SK-N-SH treated with all-trans-retinoic acid at 6 μM for 48 hours (cell line): ENCODE measurements at regions not wholly inside any gene's neighbourhood (a gene's known extent, or its start where the extent isn't known, plus 50 kb on each side); places are given as distances from the start of the nearest gene placed in this dataset.
"Not testable (repeated sequence)": the region's sequence is repeated elsewhere in the genome, so short reads cannot be mapped to it uniquely, and the experiment has no call there.

Experiments used
- BACH2 ChIP-seq: fragments of 250-450 bp; sonication (Bioruptor Pico); IDR thresholded peaks from 2 replicates; pipeline ENCODE4 v1.9.0; 2021; ENCODE audit warnings: mild to moderate bottlenecking, borderline replicate concordance
- ZFP30 ChIP-seq: fragments of 450-650 bp; formaldehyde crosslinking; IDR thresholded peaks from 2 replicates; pipeline ENCODE4 v1.5.0; 2022; ENCODE audit warnings: mild to moderate bottlenecking, moderate library complexity

- not testable (repeated sequence) for TF ChIP-seq ZFP30; BACH2 (CRISPR knock-in tag)
Measured at GRCh38 chr5:34465301-34465700, 190.8 kb upstream of the RAI14 start.
